ENCODE measurements at regions not wholly inside any gene's neighbourhood (a gene's known extent, or its start where the extent isn't known, plus 50 kb on each side); places are given as distances from the start of the nearest gene placed in this dataset.

- H3K36me3 ChIP-seq, result no peaks in the 10 kb centered on the region
- DNase-seq, result no peak
- H3K4me3 ChIP-seq, result no peak overlapping the region
- H3K27me3 ChIP-seq, result no peaks in the 10 kb centered on the region
- intact Hi-C loops (cut with DNase I), result no loop called here
- TF ChIP-seq POLR2AphosphoS5 (IDR thresholded peaks at IDR 0.05), result no peak
- TF ChIP-seq CTCF (IDR thresholded peaks at IDR 0.05), result no peak
- TF ChIP-seq EP300 (IDR thresholded peaks at IDR 0.05), result no peak
- no peak for TF ChIP-seq POLR2A (IDR thresholded peaks at IDR 0.05)
- H3K9me3 ChIP-seq, result no peaks in the 10 kb centered on the region
- H3K27ac ChIP-seq, result no peak overlapping the region
- no peaks in the 10 kb centered on the region for H3K4me1 ChIP-seq
- WGBS, 2 donors, result 55 to 75% methylated on average over 1 of the region's 1 CpG
These were observed 168.8 kb upstream of the CADM2 start for GRCh38 chr3:84789961-84790360.

- intact Hi-C loops (cut with DNase I), result no loop called here
- no peak for DNase-seq
- Histone ChIP-seq H3K9me3 (no peaks in the 10 kb centered on the region), H3K36me3 (no peaks in the 10 kb centered on the region), H3K27me3 (no peaks in the 10 kb centered on the region), H3K4me3 (no peak overlapping the region), H3K4me1 (no peaks in the 10 kb centered on the region), H3K27ac (no peak overlapping the region)
- no peak for TF ChIP-seq POLR2A (IDR thresholded peaks at IDR 0.05)
- TF ChIP-seq EP300 (IDR thresholded peaks at IDR 0.05), result no peak
- TF ChIP-seq POLR2AphosphoS5 (IDR thresholded peaks at IDR 0.05), result no peak
- TF ChIP-seq CTCF (IDR thresholded peaks at IDR 0.05), result no peak
- WGBS, 2 donors, result 75 to 77% methylated on average over 3 of the region's 3 CpGs
These were observed 151.8 kb upstream of the CADM2 start for GRCh38 chr3:84806958-84807357.

- H3K36me3 ChIP-seq, result no peaks in the 10 kb centered on the region
- 40 to 72% methylated on average over 2 of the region's 2 CpGs for WGBS, 2 donors
- TF ChIP-seq POLR2AphosphoS5 (IDR thresholded peaks at IDR 0.05), result no peak
- H3K27ac ChIP-seq, result no peak overlapping the region
- DNase-seq, result no peak
- H3K9me3 ChIP-seq, result no peaks in the 10 kb centered on the region
- no peaks in the 10 kb centered on the region for H3K27me3 ChIP-seq
- H3K4me1 ChIP-seq, result no peaks in the 10 kb centered on the region
- intact Hi-C loops (cut with DNase I), result no loop called here
- H3K4me3 ChIP-seq, result no peak overlapping the region
These were observed 138.7 kb upstream of the CADM2 start for GRCh38 chr3:84820126-84820525.

GRCh38 chr3:84820906-84821305 is 137.9 kb upstream of the CADM2 start:
- no peak overlapping the region for H3K4me3 ChIP-seq
- H3K4me1 ChIP-seq, result no peaks in the 10 kb centered on the region
- H3K27ac ChIP-seq, result no peak overlapping the region
- intact Hi-C loops (cut with DNase I), result no loop called here
- no peaks in the 10 kb centered on the region for H3K27me3 ChIP-seq
- H3K9me3 ChIP-seq, result no peaks in the 10 kb centered on the region
- TF ChIP-seq CTCF (IDR thresholded peaks at IDR 0.05) (no peak), POLR2AphosphoS5 (IDR thresholded peaks at IDR 0.05) (no peak), EP300 (IDR thresholded peaks at IDR 0.05) (no peak), POLR2A (IDR thresholded peaks at IDR 0.05) (no peak)
- no peaks in the 10 kb centered on the region for H3K36me3 ChIP-seq
- DNase-seq, result no peak

GRCh38 chr3:84825817-84826216 is 133.0 kb upstream of the CADM2 start:
- Histone ChIP-seq H3K9me3 (no peaks in the 10 kb centered on the region), H3K4me3 (no peak overlapping the region), H3K36me3 (no peaks in the 10 kb centered on the region), H3K4me1 (no peaks in the 10 kb centered on the region), H3K27me3 (no peaks in the 10 kb centered on the region), H3K27ac (no peak overlapping the region)
- intact Hi-C loops (cut with DNase I), result no loop called here
- WGBS, 2 donors, result 85 to 89% methylated on average over 1 of the region's 1 CpG
- TF ChIP-seq POLR2A (IDR thresholded peaks at IDR 0.05) (no peak), POLR2AphosphoS5 (IDR thresholded peaks at IDR 0.05) (no peak), CTCF (IDR thresholded peaks at IDR 0.05) (no peak), EP300 (IDR thresholded peaks at IDR 0.05) (no peak)
- no peak for DNase-seq

Measured in sigmoid colon (tissue), 6 donors.